K562 (cell line): ENCODE measurements at regions not wholly inside any gene's neighbourhood (a gene's known extent, or its start where the extent isn't known, plus 50 kb on each side); places are given as distances from the start of the nearest gene placed in this dataset.

Source experiments
- CBX1 ChIP-seq: sonication (generic); IDR thresholded peaks from 2 replicates; pipeline ENCODE4 v1.6.1; 2016; ENCODE audit warnings: antibody characterized with exemption, low read depth, mild to moderate bottlenecking
- CHAMP1 ChIP-seq: fragments of 450-650 bp; IDR thresholded peaks from 2 replicates; pipeline ENCODE4 v1.6.1; 2016; ENCODE audit warnings: mild to moderate bottlenecking
- CREBBP ChIP-seq: IDR thresholded peaks from one replicate; pipeline ENCODE4 v1.6.1; 2012; ENCODE audit warnings: low read depth, mild to moderate bottlenecking, control low read depth, inconsistent platforms, low read length
- CSDE1 ChIP-seq, 2 experiments: fragments of 450-650 bp; IDR thresholded peaks; 2 replicates each; pipeline ENCODE4 v1.6.1; 2016; ENCODE audit warnings: mild to moderate bottlenecking in 1 of 2
- E2F4 ChIP-seq: sonication (generic); formaldehyde crosslinking; IDR thresholded peaks from 2 replicates; pipeline ENCODE4 v1.8.0; 2022; ENCODE audit warnings: mild to moderate bottlenecking, low read depth, missing genetic modification reagents
- GATAD2A ChIP-seq: fragments of 450-650 bp; IDR thresholded peaks from 2 replicates; pipeline ENCODE4 v1.6.1; 2017
- HBP1 ChIP-seq: fragments of 450-650 bp; formaldehyde crosslinking; IDR thresholded peaks from 2 replicates; pipeline ENCODE4 v1.4.0; 2022; ENCODE audit warnings: missing genetic modification characterization
- IRF9 ChIP-seq: fragments of 450-650 bp; IDR thresholded peaks from 2 replicates; pipeline ENCODE4 v1.6.1; 2016; ENCODE audit warnings: missing biosample characterization, missing genetic modification characterization
- MLLT1 ChIP-seq, 2 experiments: fragments of 450-650 bp; IDR thresholded peaks; 2 replicates each; pipeline ENCODE4 v1.6.1; 2016
- MTA1 ChIP-seq: fragments of 450-650 bp; IDR thresholded peaks from 2 replicates; pipeline ENCODE4 v1.6.1; 2017; ENCODE audit warnings: borderline replicate concordance
- MYBL2 ChIP-seq, 2 experiments: fragments of 450-650 bp in 1 of 2; sonication (generic) in 1 of 2; formaldehyde crosslinking in 1 of 2; IDR thresholded peaks; 2 replicates each; pipeline versions ENCODE4 v1.6.1 to v1.8.1; 2017 to 2022; ENCODE audit warnings: borderline replicate concordance in 1 of 2, inconsistent platforms in 1 of 2, low read depth in 1 of 2, mild to moderate bottlenecking in 1 of 2, missing genetic modification reagents in 1 of 2, moderate library complexity in 1 of 2
- SUPT5H ChIP-seq: fragments of 450-650 bp; IDR thresholded peaks from 2 replicates; pipeline ENCODE4 v1.6.1; 2016
- TCF15 ChIP-seq: fragments of 250-450 bp; sonication (Bioruptor Pico); IDR thresholded peaks from 2 replicates; pipeline ENCODE4 v1.8.0; 2022; ENCODE audit warnings: moderate library complexity, mild to moderate bottlenecking, inconsistent platforms
- THRB ChIP-seq: fragments of 450-650 bp; formaldehyde crosslinking; conservative IDR thresholded peaks from 2 replicates; pipeline ENCODE4 v1.4.0; 2022; ENCODE audit warnings: mild to moderate bottlenecking, missing genetic modification characterization
- WHSC1 ChIP-seq: IDR thresholded peaks from one replicate; pipeline ENCODE4 v1.6.1; 2012; ENCODE audit warnings: low read length, control low read depth, inconsistent platforms
- ZNF778 ChIP-seq: fragments of 450-650 bp; formaldehyde crosslinking; IDR thresholded peaks from 2 replicates; pipeline ENCODE4 v1.4.0; 2020; ENCODE audit warnings: mild to moderate bottlenecking, moderate library complexity

- TF ChIP-seq WHSC1 (no peak), CREBBP (no peak), CBX1 (no peak), E2F4 (CRISPR knock-in tag) (no peak), TCF15 (CRISPR knock-in tag) (no peak), GATAD2A (no peak), CHAMP1 (no peak), IRF9 (tag) (no peak), HBP1 (CRISPR knock-in tag) (peak; percentile 71; the same call in 1 of the 2 replicates), ZNF778 (CRISPR knock-in tag) (no peak), MTA1 (no peak), CSDE1 (IDR thresholded peaks at IDR 0.05) (peak in 1 of 2 experiments; percentile 77; a peak in 2 of 4 replicates), SUPT5H (no peak), THRB (CRISPR knock-in tag) (no peak), MYBL2 (IDR thresholded peaks at IDR 0.05; ENCODE audit: low read depth) (0 out of 2 replicates have a peak, but pooled peaks have one; percentile 24), MYBL2 (CRISPR knock-in tag; IDR thresholded peaks at IDR 0.05; ENCODE audit: borderline replicate concordance) (no peak), MLLT1 (IDR thresholded peaks at IDR 0.05) (0 out of 4 replicates have a peak, but pooled peaks of 1 of the 2 experiments have one; percentile 37)
These were observed 159.8 kb upstream of the KCNJ6 start (continued) for GRCh38 chr21:38075833-38076587.
